DOHH2 (cell line): ENCODE measurements at regions not wholly inside any gene's neighbourhood (a gene's known extent, or its start where the extent isn't known, plus 50 kb on each side); places are given as distances from the start of the nearest gene placed in this dataset.

Source experiments
- H3F3A ChIP-seq: fragments of 200-600 bp; sonication (generic), shearing (Covaris generic); 2 replicates; pipeline ENCODE4 v1.6.0; 2016; ENCODE audit warnings: antibody characterized with exemption, mild to moderate bottlenecking; ENCODE audit not compliant: control insufficient read depth, insufficient read depth
- H3K27ac ChIP-seq: fragments of 200-600 bp; sonication (generic); 2 replicates; pipeline ENCODE4 v1.5.1; 2014; ENCODE audit warnings: low read depth, mild to moderate bottlenecking, low read length, moderate library complexity
- H3K27me3 ChIP-seq: fragments of 200-600 bp; sonication (generic); 2 replicates; pipeline ENCODE4 v1.6.1; 2014; ENCODE audit warnings: mild to moderate bottlenecking, low read length, mixed read lengths; ENCODE audit not compliant: control insufficient read depth
- H3K36me3 ChIP-seq: fragments of 200-600 bp; sonication (generic); 2 replicates; pipeline ENCODE4 v1.6.1; 2014; ENCODE audit warnings: mild to moderate bottlenecking, low read length, moderate library complexity, mixed read lengths; ENCODE audit not compliant: control insufficient read depth
- H3K4me1 ChIP-seq: fragments of 200-600 bp; sonication (generic); 2 replicates; pipeline ENCODE4 v1.6.1; 2014; ENCODE audit warnings: mild to moderate bottlenecking, low read length, mixed read lengths; ENCODE audit not compliant: control insufficient read depth
- H3K4me2 ChIP-seq: fragments of 200-600 bp; sonication (generic); 2 replicates; pipeline ENCODE4 v1.6.0; 2014; ENCODE audit warnings: mild to moderate bottlenecking, low read length, moderate library complexity
- H3K4me3 ChIP-seq: fragments of 200-600 bp; sonication (generic); 2 replicates; pipeline ENCODE4 v1.5.1; 2014; ENCODE audit warnings: mild to moderate bottlenecking, low read length, mixed read lengths
- H3K79me2 ChIP-seq: fragments of 200-600 bp; sonication (generic); 2 replicates; pipeline ENCODE4 v1.6.1; 2014; ENCODE audit warnings: mild to moderate bottlenecking, low read length, mixed read lengths; ENCODE audit not compliant: control insufficient read depth
- H3K9me2 ChIP-seq: fragments of 200-600 bp; sonication (generic); replicated peaks from 2 replicates; pipeline ENCODE4 v1.6.1; 2014; ENCODE audit warnings: mild to moderate bottlenecking, low read length, mixed read lengths; ENCODE audit not compliant: control insufficient read depth
- H3K9me3 ChIP-seq: fragments of 200-600 bp; sonication (generic); 2 replicates; pipeline ENCODE4 v1.6.1; 2014; ENCODE audit warnings: antibody characterized with exemption, low read length, mixed read lengths; ENCODE audit not compliant: control insufficient read depth, insufficient read depth
- H4K20me1 ChIP-seq: fragments of 200-600 bp; sonication (generic); 2 replicates; pipeline ENCODE4 v1.6.0; 2014; ENCODE audit warnings: low read depth, mild to moderate bottlenecking, antibody characterized with exemption, low read length, moderate library complexity; ENCODE audit not compliant: control insufficient read depth, insufficient read depth
- CTCF ChIP-seq: fragments of 200-600 bp; sonication (generic); IDR thresholded peaks from one replicate; pipeline ENCODE4 v1.5.1; 2014; ENCODE audit warnings: antibody characterized with exemption, mild to moderate bottlenecking, low read depth, low read length; ENCODE audit not compliant: poor library complexity, severe bottlenecking
- EZH2phosphoT487 ChIP-seq: fragments of 200-600 bp; sonication (generic); IDR thresholded peaks from 2 replicates; pipeline ENCODE4 v1.6.1; 2017; ENCODE audit warnings: borderline replicate concordance, mild to moderate bottlenecking, antibody characterized with exemption, low read length, moderate library complexity, mixed read lengths

- Histone ChIP-seq H3K27me3 (no peaks in the 10 kb centered on the region), H3K4me3 (no peak overlapping the region), H3K9me3 (no peaks in the 10 kb centered on the region), H3K27ac (no peak overlapping the region), H4K20me1 (no peaks in the 10 kb centered on the region), H3K36me3 (no peaks in the 10 kb centered on the region), H3K4me2 (no peak overlapping the region), H3K4me1 (no peaks in the 10 kb centered on the region), H3K9me2 (no peaks in the 10 kb centered on the region; the same call in 1 of the 2 replicates), H3K79me2 (no peaks in the 10 kb centered on the region), H3F3A (no peaks in the 10 kb centered on the region)
- TF ChIP-seq CTCF (no peak), EZH2phosphoT487 (no peak)
These were observed 425.3 kb downstream of the USP25 start for GRCh38 chr21:16154951-16155635.

GRCh38 chr21:16156841-16157489 is 427.2 kb downstream of the USP25 start:
- H3K27me3 ChIP-seq = no peaks in the 10 kb centered on the region
- TF ChIP-seq CTCF (no peak), EZH2phosphoT487 (no peak)
- H3K27ac ChIP-seq = no peak overlapping the region

GRCh38 chr21:16159213-16159970 is 429.6 kb downstream of the USP25 start:
- Histone ChIP-seq H3K9me3 (no peaks in the 10 kb centered on the region), H3K4me3 (no peak overlapping the region), H3K4me2 (no peak overlapping the region), H3K36me3 (no peaks in the 10 kb centered on the region), H3K79me2 (no peaks in the 10 kb centered on the region), H3K4me1 (no peaks in the 10 kb centered on the region), H4K20me1 (no peaks in the 10 kb centered on the region), H3K9me2 (no peaks in the 10 kb centered on the region; the same call in 1 of the 2 replicates), H3K27ac (no peak overlapping the region), H3F3A (no peaks in the 10 kb centered on the region), H3K27me3 (no peaks in the 10 kb centered on the region)
- TF ChIP-seq EZH2phosphoT487 (no peak), CTCF (no peak)

More at GRCh38 chr21:16156841-16157489, 427.2 kb downstream of the USP25 start:
- Histone ChIP-seq H3K4me1 (no peaks in the 10 kb centered on the region), H3K36me3 (no peaks in the 10 kb centered on the region), H3F3A (no peaks in the 10 kb centered on the region), H3K79me2 (no peaks in the 10 kb centered on the region), H3K9me3 (no peaks in the 10 kb centered on the region), H4K20me1 (no peaks in the 10 kb centered on the region), H3K4me2 (no peak overlapping the region), H3K4me3 (no peak overlapping the region), H3K9me2 (no peaks in the 10 kb centered on the region; the same call in 1 of the 2 replicates)
